Lung (tissue), 11 donors: ENCODE measurements at regions not wholly inside any gene's neighbourhood (a gene's known extent, or its start where the extent isn't known, plus 50 kb on each side); places are given as distances from the start of the nearest gene placed in this dataset.
"Not testable (repeated sequence)": the region's sequence is repeated elsewhere in the genome, so short reads cannot be mapped to it uniquely, and the experiment has no call there.

Experiments used
- ATAC-seq: fragments of 200-7000 bp; cut with Tn5 transposase; one replicate; pipeline ENCODE4 v1.9.1; 2020; ENCODE audit warnings: moderate number of reproducible peaks; ENCODE audit not compliant: insufficient read depth, low FRiP score
- DNase-seq, 3 donors: peaks; one replicate each; pipeline ENCODE4 v3.0.0-alpha.2; 2013 to 2017
- H3K27ac ChIP-seq, 2 donors: one replicate each; pipeline ENCODE4 v1.5.1; 2013; ENCODE audit warnings: mild to moderate bottlenecking in 2 of 2, moderate library complexity in 2 of 2, control low read depth in 1 of 2, inconsistent platforms in 1 of 2, low read depth in 1 of 2, low read length in 1 of 2
- H3K27me3 ChIP-seq, 3 donors: one replicate each; pipeline ENCODE4 v1.5.1; 2013; ENCODE audit warnings: low read length in 2 of 3; ENCODE audit not compliant: control insufficient read depth in 3 of 3, insufficient read depth in 3 of 3
- H3K36me3 ChIP-seq, 4 donors: one replicate each; pipeline ENCODE4 v1.5.1; 2013; ENCODE audit warnings: low read length in 4 of 4, mild to moderate bottlenecking in 1 of 4, moderate library complexity in 1 of 4; ENCODE audit not compliant: control insufficient read depth in 4 of 4, insufficient read depth in 4 of 4
- H3K4me1 ChIP-seq, 5 donors: one replicate each; pipeline ENCODE4 v1.5.1; 2013; ENCODE audit warnings: low read length in 5 of 5, mild to moderate bottlenecking in 2 of 5, moderate library complexity in 1 of 5; ENCODE audit not compliant: control insufficient read depth in 5 of 5, insufficient read depth in 5 of 5
- H3K4me3 ChIP-seq: one replicate; pipeline ENCODE4 v1.5.1; 2013; ENCODE audit warnings: mild to moderate bottlenecking, control low read depth, moderate library complexity
- H3K9ac ChIP-seq, 2 donors: one replicate each; pipeline ENCODE4 v1.5.1; 2013; ENCODE audit warnings: low read length in 2 of 2, control low read depth in 1 of 2; ENCODE audit not compliant: insufficient read depth in 1 of 2
- H3K9me3 ChIP-seq, 4 donors: one replicate each; pipeline ENCODE4 v1.5.1; 2013; ENCODE audit warnings: low read length in 3 of 4, mild to moderate bottlenecking in 1 of 4, moderate library complexity in 1 of 4; ENCODE audit not compliant: control insufficient read depth in 4 of 4, insufficient read depth in 3 of 4
- WGBS, 2 donors: extraction: QIAGEN DNeasy Blood & Tissue Kit; methylation state at CpG; one replicate each; pipeline ENCODE4 v1.1.7; 2013; 5-methylcytosine and 5-hydroxymethylcytosine counted together
- TF ChIP-seq, protein P1 (sequence below): IDR thresholded peaks from 2 replicates; pipeline ENCODE4 v1.5.1; 2012; ENCODE audit warnings: mild to moderate bottlenecking; ENCODE audit errors: control extremely low read depth, extremely low read depth
- donor health status: control.
- donor health status: control.
- donor health status: Bipolar disorder and iron deficiency.
- donor health status: healthy.
- donor health status: DM: yes; HTN: yes; CAD: no.

DNA sequence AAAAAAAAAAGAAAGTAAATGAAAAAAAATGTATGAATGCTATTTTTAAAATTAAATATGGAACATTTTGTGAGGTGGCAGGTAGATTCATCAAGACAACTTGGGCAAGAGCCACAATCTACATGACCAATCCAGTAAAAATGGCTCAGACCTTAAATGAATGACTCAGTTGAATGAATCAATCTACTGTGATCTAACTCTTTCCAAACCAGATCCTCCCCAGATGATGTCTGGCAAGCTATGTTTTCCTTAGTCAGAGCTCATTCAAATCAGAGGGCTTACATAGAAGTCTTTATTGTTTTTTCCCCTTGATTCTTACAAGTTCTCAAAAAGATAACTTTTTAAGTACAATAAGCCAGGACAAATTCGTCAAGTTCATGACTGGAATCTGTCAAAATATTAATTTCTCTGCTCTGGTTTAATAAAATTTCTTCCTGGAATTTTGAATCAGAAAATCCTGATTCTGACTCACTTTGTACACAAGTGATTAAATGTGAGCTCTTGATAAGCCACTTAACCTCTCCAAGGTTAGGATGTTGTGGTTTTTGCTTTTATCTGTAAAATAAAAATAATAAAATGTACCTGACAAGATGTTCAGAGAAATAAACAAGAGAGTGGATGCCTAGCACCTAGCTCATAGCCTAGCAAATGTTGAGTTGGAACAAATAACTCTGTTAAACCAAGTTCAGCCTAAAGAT is 105.6 kb upstream of the SMIM31 start:
- DNase-seq (no peak), ATAC-seq (peak; percentile 11)
- no peaks in the 10 kb centered on the region for H3K36me3 ChIP-seq
- no peaks in the 10 kb centered on the region for H3K27me3 ChIP-seq
- H3K4me3 ChIP-seq, result no peak overlapping the region
- H3K9me3 ChIP-seq, result no peaks in the 10 kb centered on the region
- no peak overlapping the region for H3K9ac ChIP-seq
- 60 to 63% methylated on average over 1 of the region's 1 CpG for WGBS, 2 donors
- TF ChIP-seq, protein P1, sequence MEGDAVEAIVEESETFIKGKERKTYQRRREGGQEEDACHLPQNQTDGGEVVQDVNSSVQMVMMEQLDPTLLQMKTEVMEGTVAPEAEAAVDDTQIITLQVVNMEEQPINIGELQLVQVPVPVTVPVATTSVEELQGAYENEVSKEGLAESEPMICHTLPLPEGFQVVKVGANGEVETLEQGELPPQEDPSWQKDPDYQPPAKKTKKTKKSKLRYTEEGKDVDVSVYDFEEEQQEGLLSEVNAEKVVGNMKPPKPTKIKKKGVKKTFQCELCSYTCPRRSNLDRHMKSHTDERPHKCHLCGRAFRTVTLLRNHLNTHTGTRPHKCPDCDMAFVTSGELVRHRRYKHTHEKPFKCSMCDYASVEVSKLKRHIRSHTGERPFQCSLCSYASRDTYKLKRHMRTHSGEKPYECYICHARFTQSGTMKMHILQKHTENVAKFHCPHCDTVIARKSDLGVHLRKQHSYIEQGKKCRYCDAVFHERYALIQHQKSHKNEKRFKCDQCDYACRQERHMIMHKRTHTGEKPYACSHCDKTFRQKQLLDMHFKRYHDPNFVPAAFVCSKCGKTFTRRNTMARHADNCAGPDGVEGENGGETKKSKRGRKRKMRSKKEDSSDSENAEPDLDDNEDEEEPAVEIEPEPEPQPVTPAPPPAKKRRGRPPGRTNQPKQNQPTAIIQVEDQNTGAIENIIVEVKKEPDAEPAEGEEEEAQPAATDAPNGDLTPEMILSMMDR, result no peak
- no peak overlapping the region for H3K27ac ChIP-seq
- H3K4me1 ChIP-seq, result no peaks in the 10 kb centered on the region

DNA sequence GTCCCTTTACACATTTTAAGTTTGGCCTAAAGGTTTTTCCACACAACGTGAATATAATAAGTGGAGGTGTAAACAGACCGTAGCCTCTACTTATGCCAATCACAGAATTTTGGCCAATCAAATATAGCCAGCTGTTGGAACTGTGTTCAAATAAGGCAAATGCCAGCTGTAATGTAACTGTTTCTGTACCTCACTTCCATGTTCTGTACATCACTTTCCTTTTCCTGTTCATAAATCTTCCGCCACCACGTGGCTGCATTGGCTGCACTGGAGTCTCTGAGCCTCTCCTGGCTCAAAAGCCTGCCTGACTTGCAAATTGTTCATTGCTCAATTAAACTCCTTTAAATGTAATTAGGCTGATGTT is 105.1 kb upstream of the SMIM31 start:
- Histone ChIP-seq H3K36me3 (no peaks in the 10 kb centered on the region), H3K27me3 (no peaks in the 10 kb centered on the region), H3K9ac (no peak overlapping the region), H3K9me3 (no peaks in the 10 kb centered on the region), H3K4me3 (no peak overlapping the region), H3K4me1 (no peaks in the 10 kb centered on the region), H3K27ac (no peak overlapping the region)
- DNase-seq, result no peak
- 63 to 77% methylated on average over 4 of the region's 4 CpGs for WGBS, 2 donors
- ATAC-seq, result no peak
- TF ChIP-seq, protein P1, result no peak

DNA sequence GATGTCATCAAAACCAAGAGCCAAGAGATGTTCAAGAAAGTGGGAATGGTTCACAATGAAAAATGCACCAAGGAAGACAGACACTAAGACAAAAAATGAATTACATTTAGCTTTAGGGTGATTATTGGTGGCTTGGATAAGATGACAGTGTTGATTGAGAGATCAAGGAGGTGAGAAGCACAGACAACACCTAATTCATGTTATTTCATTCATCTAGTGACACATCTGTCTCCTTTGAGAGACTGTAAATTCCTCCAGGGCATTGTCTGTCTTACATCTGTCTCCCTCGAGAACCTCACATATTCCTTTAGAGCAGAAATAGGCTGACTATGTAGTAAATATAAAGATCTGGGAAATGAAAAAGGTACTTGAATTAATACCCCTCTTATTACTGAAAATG is 94.2 kb upstream of the SMIM31 start:
- Histone ChIP-seq H3K9ac (no peak overlapping the region), H3K9me3 (peaks cover 0 to 2% (median 0%) of the 10 kb centered on the region in 4 donors), H3K27me3 (no peaks in the 10 kb centered on the region), H3K36me3 (no peaks in the 10 kb centered on the region), H3K27ac (no peak overlapping the region), H3K4me3 (no peak overlapping the region), H3K4me1 (no peaks in the 10 kb centered on the region)
- TF ChIP-seq, protein P1, result no peak
- ATAC-seq (no peak), DNase-seq (no peak)
- 77 to 87% methylated on average over 1 of the region's 1 CpG for WGBS, 2 donors

DNA sequence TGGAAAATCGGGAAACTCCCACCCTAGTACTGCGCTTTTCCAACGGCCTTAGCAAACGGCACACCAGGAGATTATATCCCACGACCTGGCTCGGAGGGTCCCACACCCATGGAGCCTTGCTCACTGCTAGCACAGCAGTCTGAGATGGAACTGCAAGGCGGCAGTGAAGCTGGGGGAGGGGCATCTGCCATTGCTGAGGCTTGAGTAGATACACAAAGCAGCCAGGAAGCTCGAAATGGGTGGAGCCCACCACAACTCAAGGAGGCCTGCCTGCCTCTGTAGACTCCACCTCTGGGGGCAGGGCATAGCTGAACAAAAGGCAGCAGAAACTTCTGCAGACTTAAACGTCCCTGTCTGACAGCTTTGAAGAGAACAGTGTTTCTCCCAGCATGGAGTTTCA is 77.8 kb upstream of the SMIM31 start:
- H3K9ac ChIP-seq, result not testable (repeated sequence)

More for the DNA sequence above, 77.8 kb upstream of the SMIM31 start:
- not testable (repeated sequence) for H3K27me3 ChIP-seq, H3K4me3 ChIP-seq, H3K27ac ChIP-seq, DNase-seq, ATAC-seq, H3K4me1 ChIP-seq, H3K36me3 ChIP-seq, H3K9me3 ChIP-seq
- 79 to 82% methylated on average over 9 of the region's 9 CpGs for WGBS, 2 donors
